Progenitor cell of endocrine pancreas (in vitro differentiated cells): ENCODE measurements at regions not wholly inside any gene's neighbourhood (a gene's known extent, or its start where the extent isn't known, plus 50 kb on each side); places are given as distances from the start of the nearest gene placed in this dataset.

Experiments
- DNase-seq: peaks from one replicate; pipeline ENCODE4 v3.0.0; 2021; ENCODE audit warnings: low spot score; ENCODE audit not compliant: unreplicated experiment
- H3K27ac Mint-ChIP-seq: 2 replicates; pipeline ENCODE4 v1.8.0; 2021; ENCODE audit warnings: mild to moderate bottlenecking, moderate library complexity, mixed read lengths
- H3K27me3 Mint-ChIP-seq: 2 replicates; pipeline ENCODE4 v1.8.0; 2021; ENCODE audit warnings: mixed read lengths
- H3K36me3 Mint-ChIP-seq: 2 replicates; pipeline ENCODE4 v1.8.0; 2022; ENCODE audit warnings: mixed read lengths; ENCODE audit not compliant: insufficient read depth
- H3K4me1 Mint-ChIP-seq: 2 replicates; pipeline ENCODE4 v1.8.0; 2021; ENCODE audit warnings: low read depth, mixed read lengths
- H3K4me3 Mint-ChIP-seq: 2 replicates; pipeline ENCODE4 v1.8.0; 2021; ENCODE audit warnings: low read depth, mild to moderate bottlenecking, moderate library complexity, mixed read lengths
- H3K9me3 Mint-ChIP-seq: 2 replicates; pipeline ENCODE4 v1.8.0; 2021; ENCODE audit warnings: low read depth, mixed read lengths
- CTCF ChIP-seq: fragments of 200-600 bp; sonication (generic); IDR thresholded peaks from one replicate; pipeline ENCODE4 v1.5.0; 2021; ENCODE audit warnings: antibody characterized with exemption, mild to moderate bottlenecking; ENCODE audit not compliant: unreplicated experiment

- no peaks in the 10 kb centered on the region for H3K27me3 Mint-ChIP-seq
- no peak overlapping the region for H3K27ac Mint-ChIP-seq
- no peak overlapping the region for H3K4me3 Mint-ChIP-seq
- DNase-seq: no peak
- TF ChIP-seq CTCF: no peak
- no peaks in the 10 kb centered on the region for H3K36me3 Mint-ChIP-seq
- H3K9me3 Mint-ChIP-seq: peaks cover 12% of the 10 kb centered on the region
- peaks cover 4% of the 10 kb centered on the region for H3K4me1 Mint-ChIP-seq
These were observed 490.4 kb downstream of the DNAH5 start for GRCh38 chr5:13454050-13454449.

DNA sequence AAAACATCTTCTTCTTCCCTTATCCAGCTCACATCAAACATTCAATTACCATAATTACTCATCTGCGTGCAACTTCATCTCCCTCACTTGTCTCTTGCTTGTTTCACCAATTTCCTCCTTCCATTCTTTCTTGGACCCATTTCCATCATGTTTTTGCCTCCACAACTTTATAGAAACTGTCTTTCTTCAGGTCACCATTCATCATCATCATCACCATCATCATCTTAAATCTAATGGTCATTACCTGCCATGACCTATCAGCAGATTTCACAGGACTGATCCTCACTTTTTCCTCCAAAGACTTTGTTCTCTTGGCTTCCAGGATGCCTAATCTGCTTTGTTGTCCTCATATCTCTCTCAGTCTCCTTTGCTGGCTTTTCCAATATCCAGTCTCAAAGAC lies 495.6 kb downstream of the DNAH5 start:
- Mint-ChIP-seq H3K36me3 (no peaks in the 10 kb centered on the region), H3K27me3 (peaks cover 4% of the 10 kb centered on the region), H3K27ac (no peak overlapping the region), H3K9me3 (peaks cover 3% of the 10 kb centered on the region), H3K4me1 (peaks cover 2% of the 10 kb centered on the region), H3K4me3 (no peak overlapping the region)
- no peak for DNase-seq
- TF ChIP-seq CTCF: no peak

DNA sequence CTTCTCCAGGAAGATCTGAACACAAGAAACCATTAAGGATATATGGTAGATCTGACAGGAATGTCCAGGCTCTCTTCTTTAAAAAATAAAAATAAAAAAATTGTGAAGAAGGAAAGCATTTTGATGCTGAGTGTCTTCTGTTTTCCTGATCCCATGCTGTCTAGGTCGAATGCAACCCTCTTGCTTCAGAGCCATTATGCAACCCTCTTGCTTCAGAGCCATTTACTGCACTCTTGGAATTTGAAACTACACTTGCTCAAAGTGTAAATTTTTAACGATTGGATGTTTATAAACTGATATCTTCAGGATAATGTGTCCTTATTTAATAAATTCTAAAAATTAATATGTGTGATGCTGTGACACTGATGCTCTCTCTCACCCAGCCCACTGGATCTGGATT lies 505.1 kb downstream of the DNAH5 start:
- H3K9me3 Mint-ChIP-seq: no peaks in the 10 kb centered on the region
- TF ChIP-seq CTCF: no peak

GRCh38 chr5:13427827-13428557 lies 516.5 kb downstream of the DNAH5 start:
- H3K9me3 Mint-ChIP-seq: peaks cover 6% of the 10 kb centered on the region
- no peaks in the 10 kb centered on the region for H3K4me1 Mint-ChIP-seq
- H3K36me3 Mint-ChIP-seq: no peaks in the 10 kb centered on the region
- no peak overlapping the region for H3K27ac Mint-ChIP-seq
- TF ChIP-seq CTCF: no peak
- no peak for DNase-seq
- no peak overlapping the region for H3K4me3 Mint-ChIP-seq
- no peaks in the 10 kb centered on the region for H3K27me3 Mint-ChIP-seq

More for the DNA sequence above, 505.1 kb downstream of the DNAH5 start:
- Mint-ChIP-seq H3K4me3 (no peak overlapping the region), H3K27me3 (no peaks in the 10 kb centered on the region), H3K36me3 (no peaks in the 10 kb centered on the region), H3K4me1 (no peaks in the 10 kb centered on the region), H3K27ac (no peak overlapping the region)
- no peak for DNase-seq

- Mint-ChIP-seq H3K36me3 (no peaks in the 10 kb centered on the region), H3K4me1 (no peaks in the 10 kb centered on the region), H3K4me3 (no peak overlapping the region), H3K27ac (no peak overlapping the region), H3K27me3 (no peaks in the 10 kb centered on the region), H3K9me3 (peaks cover 3% of the 10 kb centered on the region)
- no peak for DNase-seq
- TF ChIP-seq CTCF: no peak
These were observed 532.4 kb downstream of the DNAH5 start for GRCh38 chr5:13412040-13412595.
